ENCODE measurements at regions not wholly inside any gene's neighbourhood (a gene's known extent, or its start where the extent isn't known, plus 50 kb on each side); places are given as distances from the start of the nearest gene placed in this dataset.

DNA sequence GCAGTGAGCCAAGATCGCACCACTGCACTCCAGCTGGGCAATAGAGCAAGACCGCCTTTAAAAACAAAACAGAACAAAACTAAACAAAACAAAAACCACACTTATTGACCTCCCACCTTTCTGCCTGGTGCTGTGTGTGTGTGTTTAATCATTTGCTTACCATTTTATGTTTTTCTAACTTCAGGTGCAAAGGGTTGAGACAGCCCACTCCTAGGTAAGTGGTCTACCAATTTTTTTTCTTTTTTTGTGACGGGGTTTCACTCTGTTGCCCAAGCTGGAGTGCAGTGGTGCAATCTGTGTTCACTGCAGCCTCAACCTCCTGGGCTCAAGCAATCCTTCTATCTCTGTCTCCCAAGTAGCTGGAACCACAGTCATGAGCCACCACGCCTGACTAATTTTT lies 65.8 kb downstream of the SALL1 start:
- no peak for DNase-seq

DNA sequence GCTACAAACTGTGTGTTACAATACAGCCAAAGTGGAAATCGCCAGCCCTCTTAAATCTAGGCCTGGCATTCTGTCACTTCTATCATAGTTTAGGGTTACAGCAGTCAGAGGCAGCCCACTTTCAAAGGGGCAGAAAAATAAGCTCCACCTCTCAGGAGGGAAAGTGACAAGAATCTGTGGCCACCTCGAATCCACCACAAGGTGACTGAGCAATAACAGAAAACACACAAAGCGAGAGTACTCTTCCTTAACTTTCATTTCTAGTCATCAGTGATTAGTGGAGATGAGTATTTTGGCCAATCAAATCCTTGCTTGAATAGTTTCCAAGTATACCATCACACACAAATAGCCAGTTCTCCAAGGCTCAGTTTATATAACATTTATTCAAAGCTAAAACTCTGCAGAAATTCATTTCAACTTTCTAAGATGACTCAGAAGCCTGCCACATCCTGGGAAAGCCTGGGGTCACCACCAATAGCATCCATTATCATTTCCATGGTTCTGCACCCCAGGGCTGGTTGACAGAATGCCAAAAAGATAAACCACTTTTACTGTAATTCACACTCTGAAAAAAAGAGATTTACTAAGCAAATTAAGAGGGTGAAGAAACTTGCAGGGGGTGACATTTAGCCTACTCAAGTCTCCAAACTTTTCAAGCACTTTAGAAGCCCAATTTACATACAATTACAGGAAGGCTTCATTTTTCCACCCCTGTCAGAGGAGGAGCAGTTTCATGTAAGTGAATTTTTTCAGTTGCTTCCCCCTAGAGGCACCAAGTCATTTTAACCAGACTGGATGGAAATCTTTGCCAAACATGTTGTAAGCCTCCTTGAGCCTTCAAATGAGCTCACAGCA lies 66.8 kb downstream of the SALL1 start:
- DNase-seq = no peak

DNA sequence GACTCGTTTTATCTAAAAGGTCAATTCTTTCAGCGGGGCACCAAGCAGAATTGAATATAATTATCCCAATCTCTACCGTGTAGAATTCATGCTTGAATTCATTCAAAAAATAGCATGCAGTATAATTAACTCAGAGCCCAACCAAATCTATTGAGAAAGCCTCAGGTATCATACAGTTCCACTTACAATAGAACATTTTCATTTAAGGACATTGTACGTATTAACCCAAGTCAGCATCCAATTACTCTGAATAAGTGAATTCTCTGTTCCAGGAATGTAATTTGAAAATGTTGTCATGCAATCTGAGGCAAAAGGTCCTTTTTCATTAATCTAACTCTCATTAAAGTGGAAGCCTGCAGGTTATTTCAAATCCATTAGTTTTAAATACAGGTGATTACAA lies 78.5 kb downstream of the SALL1 start:
- DNase-seq = no peak

DNA sequence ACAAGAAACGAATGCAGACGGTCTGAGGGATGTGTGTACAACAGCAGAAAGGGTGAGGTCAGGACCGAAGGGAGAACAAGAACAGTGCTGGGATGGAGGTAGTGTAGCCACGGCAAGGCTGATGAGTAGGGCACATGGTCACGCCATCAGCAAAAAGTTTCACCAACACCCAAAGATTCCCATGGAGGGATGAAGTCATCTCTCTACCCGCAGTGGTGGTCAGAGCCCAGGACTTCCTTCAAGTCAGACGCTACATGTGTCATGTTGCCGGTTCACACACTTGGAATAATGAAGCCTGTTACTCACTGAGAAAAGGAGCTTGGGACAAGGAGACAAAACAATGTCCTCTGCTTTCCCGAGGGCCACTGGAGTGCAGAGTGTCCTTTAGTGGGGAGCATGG lies 79.7 kb downstream of the SALL1 start:
- DNase-seq = no peak

DNA sequence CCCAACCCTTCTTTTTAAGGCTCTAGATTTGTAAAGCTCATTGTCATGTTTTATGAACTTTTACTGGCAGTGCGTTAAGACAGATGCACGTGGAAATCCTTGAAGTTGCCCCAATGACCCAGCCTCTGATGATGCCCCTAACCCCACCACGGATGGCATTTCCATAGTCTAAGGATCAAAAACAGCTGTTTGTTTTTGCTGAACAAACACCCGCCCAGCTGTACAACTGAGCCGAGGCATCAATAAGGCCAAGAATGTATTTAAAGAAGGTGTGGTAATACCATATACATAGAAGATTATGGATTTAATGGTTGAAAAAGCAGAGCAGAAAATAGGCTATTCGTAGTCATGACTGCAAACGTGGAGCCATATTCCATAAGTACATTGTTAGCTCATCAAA lies 83.7 kb downstream of the SALL1 start:
- no peak for DNase-seq

DNA sequence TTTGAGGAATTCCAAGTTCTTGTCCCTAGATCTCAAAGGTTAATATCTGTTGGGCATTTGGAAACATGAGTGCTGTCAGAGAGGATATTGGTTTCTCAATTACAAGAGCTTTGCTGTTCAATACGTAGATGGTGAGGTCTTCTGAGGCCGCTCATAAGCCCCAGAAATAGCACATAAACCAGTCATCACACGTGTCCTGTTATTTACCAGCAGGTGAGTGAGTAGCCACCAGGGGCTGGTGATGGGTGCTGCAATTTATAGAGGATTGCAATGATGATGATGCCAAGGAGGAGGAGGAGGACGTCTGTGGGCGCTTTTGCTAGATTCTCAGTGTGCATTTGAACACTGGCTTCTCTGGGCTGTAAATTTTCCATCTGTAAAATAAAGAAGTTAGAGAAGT lies 89.0 kb downstream of the SALL1 start:
- no peak for DNase-seq

DNA sequence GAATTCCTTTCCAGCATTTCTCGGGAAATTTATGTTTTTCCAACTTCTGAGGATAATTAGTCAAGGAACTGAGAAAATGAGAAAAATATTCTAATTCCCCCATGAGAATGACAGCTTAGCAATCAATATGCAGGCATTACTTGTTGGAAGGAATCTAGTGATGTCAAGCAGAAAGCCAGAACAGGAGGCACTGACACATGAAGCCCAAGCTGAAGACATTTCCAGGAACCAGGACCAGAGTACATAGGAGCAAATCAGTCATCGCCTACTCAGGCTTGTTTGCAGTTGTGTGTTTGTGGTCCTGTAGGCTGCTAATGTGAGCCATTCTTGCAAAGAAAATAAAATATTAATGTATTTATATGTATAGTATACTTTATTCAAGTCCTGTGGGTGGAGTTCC lies 89.7 kb downstream of the SALL1 start:
- no peak for DNase-seq

DNA sequence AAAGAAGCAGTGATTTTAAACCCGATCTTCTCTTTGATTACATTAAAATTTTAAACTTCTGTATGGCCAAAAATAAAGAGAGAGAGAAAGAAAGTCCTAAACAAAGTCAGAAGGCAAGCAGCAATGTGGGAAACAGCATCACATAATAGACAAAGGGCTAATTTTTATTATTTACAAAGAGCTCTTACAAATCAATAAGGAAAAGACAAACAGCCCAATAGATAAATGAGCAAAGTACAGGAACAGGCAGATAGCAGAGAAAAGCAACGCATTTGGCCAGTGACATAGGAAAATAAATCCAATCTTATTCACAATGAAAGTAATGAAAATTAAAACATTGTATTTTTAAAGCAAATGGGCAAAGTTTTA lies 93.1 kb downstream of the SALL1 start:
- DNase-seq = no peak

DNA sequence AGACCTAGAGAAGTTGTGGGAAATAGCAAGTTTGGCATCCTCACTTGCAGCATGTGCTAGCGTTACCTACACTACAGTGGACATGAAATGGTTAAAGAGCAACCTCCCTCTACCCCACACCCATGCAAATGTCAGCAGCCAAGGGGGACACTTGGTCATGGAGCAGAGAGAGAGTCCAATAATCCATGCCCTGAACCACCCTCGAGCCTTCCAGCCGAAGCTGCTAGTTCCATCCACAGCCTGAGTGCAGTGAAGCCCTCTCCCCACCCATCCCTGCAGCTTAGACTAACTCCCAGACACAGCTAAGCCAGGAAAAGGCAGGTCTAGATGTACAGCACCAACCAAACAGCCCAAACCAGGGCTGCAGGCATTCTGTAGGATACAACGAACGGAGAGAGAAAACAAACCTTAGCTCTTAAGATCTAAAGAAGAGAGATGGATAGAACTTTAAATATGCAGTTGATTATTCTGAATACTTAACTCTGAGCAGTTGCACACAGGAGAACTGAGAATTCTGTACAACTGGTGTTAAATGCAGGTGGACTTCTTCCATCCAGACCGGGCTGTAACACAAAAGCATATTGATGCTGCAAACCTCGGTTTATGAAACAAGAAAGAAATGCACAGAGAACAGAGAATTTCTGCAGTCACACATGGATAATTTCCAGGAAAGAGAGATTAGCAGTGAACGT lies 93.8 kb downstream of the SALL1 start:
- no peak for DNase-seq

DNA sequence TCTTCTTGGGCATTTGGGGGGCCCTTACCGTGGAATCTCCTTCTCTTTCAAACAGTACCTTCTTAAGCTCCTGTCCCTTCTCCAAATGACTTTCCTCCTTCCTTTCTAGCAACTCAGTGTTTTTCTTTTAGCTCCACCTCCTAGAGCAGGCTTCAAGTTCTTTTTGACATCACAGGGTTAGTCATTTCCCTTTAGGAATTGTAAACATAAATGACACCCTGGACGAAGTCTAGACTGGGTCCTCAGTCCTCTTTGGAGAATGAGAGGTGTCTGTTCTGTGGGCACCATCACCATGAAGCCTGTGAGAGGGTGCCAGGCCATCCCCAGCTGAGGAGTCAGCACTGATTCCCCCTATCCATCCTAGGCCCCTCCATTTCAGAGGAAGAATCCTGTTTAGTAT lies 94.7 kb downstream of the SALL1 start:
- no peak for DNase-seq

DNA sequence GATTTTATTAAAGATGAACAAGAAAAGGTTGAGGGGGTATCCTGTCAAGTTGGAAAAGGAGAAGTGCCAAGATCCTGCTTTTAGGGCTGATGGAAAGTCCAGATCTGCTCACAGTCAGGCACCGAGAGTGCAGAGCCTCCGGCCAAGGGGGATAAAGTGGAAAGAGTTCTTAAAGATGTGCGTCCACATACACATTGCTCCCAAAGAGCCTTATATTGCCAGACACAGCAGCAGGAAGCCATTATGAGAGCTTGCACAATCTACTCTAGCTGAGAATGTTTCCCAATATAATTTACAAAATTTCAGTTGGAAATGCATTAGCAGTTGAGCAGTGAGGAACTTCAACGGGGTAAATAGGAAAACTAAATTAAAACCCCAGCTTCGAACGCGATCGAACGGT lies 95.6 kb downstream of the SALL1 start:
- no peak for DNase-seq

DNA sequence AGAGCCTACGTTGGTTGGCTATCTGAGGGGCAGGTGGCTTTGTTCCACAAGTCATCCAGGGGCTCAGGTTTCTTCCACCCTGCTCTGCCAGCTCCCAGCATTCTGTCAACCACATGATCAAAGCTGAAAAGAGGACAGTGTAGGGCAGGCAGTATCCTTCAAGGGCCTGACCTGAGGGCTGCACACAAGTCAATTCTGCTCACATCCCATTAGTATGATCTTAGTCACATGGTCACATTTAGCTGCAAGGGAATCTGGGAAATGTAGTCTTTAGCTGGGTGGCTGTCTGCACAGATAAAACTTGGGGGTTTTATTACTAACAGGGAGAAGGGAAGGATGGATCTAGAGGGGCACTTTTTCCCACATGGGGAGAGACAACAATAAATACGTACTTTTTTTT lies 97.3 kb downstream of the SALL1 start:
- DNase-seq = no peak

DNA sequence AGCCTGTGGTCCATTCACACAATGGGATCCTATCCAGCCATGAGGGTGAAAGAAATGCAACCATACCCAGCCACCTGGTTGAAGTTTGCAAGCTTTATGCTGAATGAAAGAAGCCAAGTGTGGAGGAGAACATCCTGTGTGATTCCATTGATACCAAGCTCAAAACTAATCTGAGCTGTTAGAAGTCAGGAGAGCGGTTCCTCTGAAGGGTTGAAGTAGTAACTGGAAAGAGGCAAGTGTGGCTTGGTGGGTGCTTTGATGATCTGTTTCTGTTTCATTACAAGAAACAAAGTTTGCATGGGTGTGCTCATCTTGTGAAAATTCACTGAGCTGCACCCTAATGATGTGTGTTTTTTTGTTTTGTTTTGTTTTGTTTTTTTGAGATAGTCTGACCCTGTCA lies 99.4 kb downstream of the SALL1 start:
- DNase-seq = no peak

DNA sequence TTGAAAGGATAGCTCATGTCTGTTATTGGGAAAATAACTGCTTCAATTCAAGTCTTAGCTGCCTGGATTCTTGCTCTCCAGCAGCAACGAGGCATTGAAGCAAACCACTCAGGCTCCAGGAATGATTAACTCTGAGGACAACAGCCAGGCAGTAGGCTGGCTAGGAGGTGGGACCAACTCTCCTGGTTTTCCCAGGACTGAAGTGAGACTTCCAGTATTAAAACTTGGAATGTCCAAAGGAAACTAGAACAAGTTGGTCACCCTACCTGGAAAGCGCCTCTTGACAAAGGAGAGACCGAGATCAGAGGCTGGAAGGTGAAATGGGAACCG lies 100.7 kb downstream of the SALL1 start:
- DNase-seq = no peak

DNA sequence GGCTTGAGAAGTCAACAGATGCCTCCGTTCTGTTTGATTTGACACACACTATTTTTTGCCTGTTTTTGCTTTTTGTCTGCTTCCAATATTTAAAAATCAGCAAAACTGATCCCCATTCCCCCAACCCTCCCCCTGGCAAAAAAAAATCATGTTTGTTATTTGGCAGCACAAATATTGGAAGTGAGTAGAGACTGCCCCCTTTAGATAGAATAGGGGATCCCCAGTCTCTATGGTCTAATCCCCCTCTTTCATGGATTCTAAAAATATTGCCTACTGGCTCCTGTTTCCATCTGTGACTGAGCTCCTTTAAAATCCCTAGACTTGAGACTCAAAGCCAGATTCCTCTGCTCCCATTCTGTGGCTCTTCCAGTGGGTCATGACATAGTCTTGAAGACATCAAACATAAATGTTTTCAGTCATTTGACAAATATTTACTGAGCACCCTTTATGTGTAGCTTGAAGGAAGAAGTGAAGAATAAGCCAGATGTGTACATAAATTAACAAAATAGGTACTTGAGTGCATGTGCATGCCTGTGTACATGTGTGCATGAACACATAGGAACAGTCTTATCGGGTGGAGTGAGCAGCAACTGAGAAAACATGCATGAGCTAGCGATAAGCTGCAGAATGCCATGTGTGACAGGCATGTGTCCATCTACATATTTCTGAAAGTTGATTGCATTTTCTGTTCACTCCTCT lies 101.2 kb downstream of the SALL1 start:
- no peak for DNase-seq

DNA sequence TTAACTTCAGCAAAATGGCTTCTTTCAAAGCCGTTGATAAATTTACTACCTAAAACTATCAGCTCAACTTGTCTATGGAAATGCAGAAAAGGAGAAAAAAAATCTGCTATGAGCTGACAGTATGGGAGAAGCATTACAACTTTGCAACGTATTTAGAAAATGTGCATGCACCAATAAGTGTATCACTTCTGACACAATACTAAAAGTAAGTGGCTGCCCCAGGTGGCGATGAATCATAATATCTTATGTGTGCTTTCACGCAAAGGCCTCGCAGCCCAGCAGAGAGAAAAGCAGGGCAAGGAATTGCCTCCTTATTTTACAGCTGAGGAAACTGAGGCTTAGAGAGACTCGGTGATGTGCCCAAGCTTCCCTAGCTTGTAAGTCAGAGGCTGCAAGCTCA lies 101.8 kb downstream of the SALL1 start:
- DNase-seq = no peak

DNA sequence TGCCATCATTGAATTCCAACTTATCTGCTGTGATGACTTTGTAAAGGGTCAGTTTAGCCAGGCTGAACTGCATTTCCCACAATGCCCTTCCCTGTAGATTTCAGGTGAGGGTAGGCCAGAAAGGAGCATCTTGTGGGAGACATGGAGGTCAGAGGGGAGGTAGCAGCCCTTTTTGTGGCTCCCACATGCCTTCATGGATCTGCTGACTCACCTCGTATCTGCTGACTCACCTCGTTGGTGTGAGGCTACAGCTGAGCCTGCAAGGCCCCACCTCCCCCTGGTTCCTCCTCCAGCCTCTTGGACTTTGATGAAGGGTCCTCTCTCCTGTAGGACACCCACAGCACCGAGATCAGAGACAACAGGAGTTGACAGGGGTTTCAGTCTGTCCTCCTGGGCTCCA lies 102.5 kb downstream of the SALL1 start:
- DNase-seq = no peak

DNA sequence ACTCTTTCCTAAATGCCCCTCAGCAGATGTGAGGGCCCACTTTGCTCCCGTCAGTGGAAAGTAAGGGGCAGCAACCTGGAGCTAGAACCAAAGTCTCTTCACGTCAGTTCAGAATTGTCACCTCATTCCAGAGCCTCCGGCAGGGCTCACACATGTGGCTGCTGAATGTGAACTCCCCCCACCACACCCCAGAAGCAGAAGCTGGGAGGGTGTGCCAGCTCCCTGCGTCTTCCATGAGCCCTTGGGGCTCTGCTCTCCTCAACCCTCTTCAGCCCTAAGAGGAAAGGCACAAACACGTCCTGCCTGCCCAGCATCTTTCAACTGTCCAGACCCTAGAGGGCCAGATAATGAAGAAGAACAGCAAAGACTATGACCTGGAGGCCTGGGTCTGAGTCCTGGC lies 105.3 kb downstream of the SALL1 start:
- no peak for DNase-seq

DNA sequence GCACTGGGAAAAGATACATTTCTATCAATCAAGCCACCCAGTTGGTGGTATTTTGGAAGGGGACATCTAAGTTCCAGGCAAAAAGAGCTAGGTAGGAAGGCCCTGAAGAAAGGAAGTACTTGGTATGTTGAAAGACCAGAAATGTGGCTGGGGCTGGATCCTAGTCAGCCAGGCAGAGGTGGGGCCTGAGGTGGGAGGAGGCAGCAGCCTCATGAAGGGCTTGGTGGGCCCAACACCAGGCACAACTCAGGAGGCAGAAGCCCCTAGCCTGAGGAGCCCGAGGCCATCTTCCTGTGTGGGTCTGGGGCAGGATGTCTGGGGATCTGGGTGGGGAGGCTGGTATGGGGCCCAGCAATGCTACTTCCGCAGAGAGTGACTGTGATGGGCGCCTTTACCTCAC lies 105.9 kb downstream of the SALL1 start:
- no peak for DNase-seq

DNA sequence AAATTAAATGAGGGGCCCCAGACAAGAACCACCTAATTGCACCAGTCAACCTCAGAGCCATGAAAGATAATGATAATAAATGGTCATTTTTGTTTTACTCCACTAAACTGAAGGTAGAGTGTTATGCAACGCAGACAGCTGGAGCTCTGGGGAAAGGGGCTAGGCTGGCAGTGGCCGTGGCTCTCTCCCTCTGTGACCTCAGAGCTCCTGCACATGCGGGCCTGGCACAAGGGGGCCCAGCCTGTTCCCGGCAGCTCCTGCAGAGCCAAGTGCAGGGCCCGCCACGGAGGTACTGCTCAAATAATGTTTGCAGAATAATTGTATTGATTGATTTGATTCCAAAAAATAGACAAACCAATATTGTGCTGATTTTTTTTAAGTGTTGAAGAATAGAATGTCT lies 109.5 kb downstream of the SALL1 start:
- DNase-seq = no peak

DNA sequence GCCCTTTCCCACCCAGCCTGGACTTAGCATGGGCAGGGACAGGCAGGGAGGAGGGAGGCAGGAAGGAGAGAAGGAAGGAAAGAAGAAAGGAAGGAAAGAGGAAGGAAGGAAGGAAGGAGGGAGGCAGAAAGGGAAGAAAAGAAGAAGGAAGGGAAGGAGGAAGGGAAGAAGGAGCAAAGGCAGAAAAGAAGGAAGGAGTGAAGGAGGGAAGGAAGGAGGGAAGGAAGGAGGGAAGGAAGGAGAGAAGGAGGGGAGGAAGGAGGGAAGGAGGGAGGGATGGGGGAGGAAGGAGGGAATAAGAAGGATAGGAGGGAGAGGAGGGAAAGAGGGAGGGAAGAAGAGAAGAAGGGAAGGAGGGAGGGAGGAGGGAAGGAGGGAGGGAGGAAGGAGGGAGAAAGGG lies 110.4 kb downstream of the SALL1 start:
- no peak for DNase-seq

DNA sequence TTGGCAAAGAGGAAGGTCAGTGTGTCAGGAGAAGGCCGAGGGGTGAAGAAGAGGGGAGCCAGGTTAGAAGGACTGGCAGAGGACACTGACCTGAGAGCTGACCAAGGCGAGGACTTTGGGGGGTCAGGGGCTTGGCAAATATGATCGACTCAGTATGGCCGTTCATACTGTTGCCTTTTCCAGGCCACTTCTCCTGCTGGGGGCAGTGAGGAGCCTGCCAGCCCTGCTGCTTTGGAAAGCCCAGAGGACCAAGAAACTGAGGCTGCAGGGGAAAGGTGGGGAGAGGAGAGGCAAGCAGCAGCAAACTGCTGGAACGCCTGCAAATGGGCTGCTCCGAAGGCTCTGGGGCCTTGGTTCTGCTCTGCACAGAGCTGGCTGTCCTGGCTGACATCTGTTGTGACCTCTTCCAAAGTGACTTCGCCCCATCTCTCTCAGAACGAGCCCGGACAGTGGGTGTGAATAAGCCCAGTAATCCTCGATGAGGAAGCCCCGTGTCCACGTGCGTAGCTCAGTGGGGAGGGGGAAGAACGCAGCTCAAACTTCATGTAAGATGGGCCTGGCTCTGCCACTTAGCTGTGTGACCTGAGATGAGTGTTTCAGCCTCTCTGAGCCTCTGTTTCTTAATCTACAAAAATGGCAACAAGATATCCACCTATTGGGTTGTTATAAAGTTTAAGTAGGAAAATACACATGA lies 111.3 kb downstream of the SALL1 start:
- DNase-seq = no peak

DNA sequence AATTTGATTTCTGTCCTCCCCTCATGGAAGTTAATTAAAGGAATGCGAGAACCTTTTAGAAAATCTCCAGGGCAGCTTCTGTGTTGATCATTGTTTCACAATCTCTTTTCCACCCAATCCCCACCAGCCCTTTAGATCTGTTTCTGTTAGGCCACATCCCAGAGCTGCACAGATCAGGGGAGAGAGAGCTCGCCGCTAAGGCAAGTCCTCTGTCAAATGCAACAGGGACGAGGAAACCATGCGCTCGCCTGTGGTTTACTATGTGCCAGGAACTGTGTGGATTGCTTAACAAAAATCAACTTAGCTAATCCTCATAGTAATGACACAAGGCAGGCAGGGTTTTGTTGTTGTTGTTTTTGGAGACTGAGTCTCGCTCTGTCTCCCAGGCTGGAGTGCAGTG lies 115.4 kb downstream of the SALL1 start:
- no peak for DNase-seq

DNA sequence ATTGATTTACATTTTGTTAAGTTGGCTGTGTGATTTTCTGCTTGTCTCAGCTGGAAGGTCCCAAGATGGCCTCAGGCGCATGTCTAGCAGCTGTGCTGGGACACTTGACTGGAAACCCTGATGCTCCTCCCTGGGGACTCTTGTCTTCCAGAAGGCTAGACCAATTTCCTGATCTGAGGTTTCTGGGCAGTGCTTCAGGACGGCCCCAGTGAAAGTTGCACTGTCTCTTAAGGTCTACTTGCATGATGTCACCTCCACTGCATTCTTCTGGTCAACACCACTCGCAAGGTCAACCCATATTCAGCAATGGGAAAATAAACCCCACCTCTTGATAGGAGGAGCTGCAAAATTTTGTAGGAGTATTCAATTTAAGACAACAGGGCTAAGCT lies 116.0 kb downstream of the SALL1 start:
- DNase-seq = no peak
